Pancreas (tissue), 10 donors: ENCODE measurements at regions not wholly inside any gene's neighbourhood (a gene's known extent, or its start where the extent isn't known, plus 50 kb on each side); places are given as distances from the start of the nearest gene placed in this dataset.

Experiments used
- ATAC-seq, 4 donors: fragments of 200-7000 bp; cut with Tn5 transposase; one replicate each; pipeline versions ENCODE4 v1.8.0 to v1.9.1; 2020; ENCODE audit warnings: mild to moderate bottlenecking in 4 of 4, moderate library complexity in 4 of 4
- DNase-seq, 6 donors: peaks; one replicate each; pipeline ENCODE4 v3.0.0-alpha.2; 2020
- FAIRE-seq: peaks from 2 replicates; lab custom pipeline; 2012; peaks lifted over from hg19 to GRCh38; lab: Jason Lieb, UNC
- H3K27ac ChIP-seq, 4 donors: fragments of 200-600 bp; sonication (generic); 1 replicate in 3 of 4; 2 replicates in 1 of 4; pipeline versions ENCODE4 v1.5.0 to v1.8.0; 2020
- H3K27me3 ChIP-seq, 4 donors: fragments of 200-600 bp; one replicate each; pipeline ENCODE4 v1.8.0; 2021
- H3K36me3 ChIP-seq, 3 donors: fragments of 200-600 bp; sonication (generic) in 1 of 3; one replicate each; pipeline versions ENCODE4 v1.5.0 to v1.8.0; 2020 to 2021
- H3K4me1 ChIP-seq, 3 donors: fragments of 200-600 bp; one replicate each; pipeline ENCODE4 v1.8.0; 2021
- H3K4me3 ChIP-seq, 4 donors: fragments of 200-600 bp; sonication (generic) in 2 of 4; one replicate each; pipeline versions ENCODE4 v1.5.0 to v1.8.0; 2020 to 2021
- H3K9me3 ChIP-seq, 4 donors: fragments of 200-600 bp; one replicate each; pipeline ENCODE4 v1.8.0; 2021
- WGBS, 2 donors: extraction: QIAGEN DNeasy Blood & Tissue Kit; methylation state at CpG; one replicate each; pipeline ENCODE4 v1.1.7; 2013; 5-methylcytosine and 5-hydroxymethylcytosine counted together
- intact Hi-C, 3 donors: fragments of 100-400 bp; cut with DNase I; formaldehyde crosslinking; loops; one replicate each; pipeline versions ENCODE4 v1.11.1 to v1.14.2; 2022
- TF ChIP-seq, protein P1 (sequence below), 4 donors: fragments of 200-600 bp; sonication (generic) in 3 of 4; IDR thresholded peaks; one replicate each; pipeline versions ENCODE4 v1.5.0 to v1.8.0; 2021; ENCODE audit warnings: antibody characterized with exemption in 4 of 4
- donor health status: healthy with polysubstance abuse.
- donor health status: DM: no; HTN: no; CAD: no; lungs with moderate emphysema.
- donor health status: DM: no; HTN: no; CAD: no.
- donor health status: control.
- donor health status: control.
- donor health status: Bipolar disorder and iron deficiency.
- donor health status: DM: yes; HTN: yes; CAD: no.
- donor health status: DM: no; HTN: no; CAD: no.
- donor health status: DM: no; HTN: no; CAD: no.
- donor health status: DM: yes; HTN: yes; CAD: no.

DNA sequence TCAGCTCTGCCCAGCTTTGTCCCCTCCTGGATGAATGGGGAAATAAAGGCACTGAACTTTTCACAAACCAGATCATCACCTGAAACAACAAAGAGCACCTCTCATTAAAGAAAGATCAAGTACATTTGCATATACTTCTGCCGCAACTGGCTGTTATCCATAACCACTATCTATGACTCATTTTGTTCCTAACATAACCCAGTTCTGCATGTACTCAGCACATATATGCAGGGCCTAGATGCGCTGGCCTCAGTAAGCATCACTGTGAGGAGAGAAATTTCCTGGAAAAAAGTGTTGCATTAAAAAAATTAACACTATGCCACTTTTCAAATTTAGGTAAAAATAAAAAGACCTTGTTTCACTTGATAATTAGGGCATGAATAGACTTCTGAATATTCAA lies 1718.4 kb downstream of the TP53TG3F start:
- ATAC-seq (no peak), DNase-seq (no peak), FAIRE-seq (no peak)
- no peaks in the 10 kb centered on the region for H3K4me1 ChIP-seq
- H3K36me3 ChIP-seq = no peaks in the 10 kb centered on the region
- TF ChIP-seq, protein P1, sequence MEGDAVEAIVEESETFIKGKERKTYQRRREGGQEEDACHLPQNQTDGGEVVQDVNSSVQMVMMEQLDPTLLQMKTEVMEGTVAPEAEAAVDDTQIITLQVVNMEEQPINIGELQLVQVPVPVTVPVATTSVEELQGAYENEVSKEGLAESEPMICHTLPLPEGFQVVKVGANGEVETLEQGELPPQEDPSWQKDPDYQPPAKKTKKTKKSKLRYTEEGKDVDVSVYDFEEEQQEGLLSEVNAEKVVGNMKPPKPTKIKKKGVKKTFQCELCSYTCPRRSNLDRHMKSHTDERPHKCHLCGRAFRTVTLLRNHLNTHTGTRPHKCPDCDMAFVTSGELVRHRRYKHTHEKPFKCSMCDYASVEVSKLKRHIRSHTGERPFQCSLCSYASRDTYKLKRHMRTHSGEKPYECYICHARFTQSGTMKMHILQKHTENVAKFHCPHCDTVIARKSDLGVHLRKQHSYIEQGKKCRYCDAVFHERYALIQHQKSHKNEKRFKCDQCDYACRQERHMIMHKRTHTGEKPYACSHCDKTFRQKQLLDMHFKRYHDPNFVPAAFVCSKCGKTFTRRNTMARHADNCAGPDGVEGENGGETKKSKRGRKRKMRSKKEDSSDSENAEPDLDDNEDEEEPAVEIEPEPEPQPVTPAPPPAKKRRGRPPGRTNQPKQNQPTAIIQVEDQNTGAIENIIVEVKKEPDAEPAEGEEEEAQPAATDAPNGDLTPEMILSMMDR (IDR thresholded peaks at IDR 0.05) = no peak
- H3K9me3 ChIP-seq = no peaks in the 10 kb centered on the region
- WGBS, 2 donors = 55 to 63% methylated on average over 2 of the region's 2 CpGs
- no peak overlapping the region for H3K4me3 ChIP-seq
- no peaks in the 10 kb centered on the region for H3K27me3 ChIP-seq
- H3K27ac ChIP-seq = no peak overlapping the region
- intact Hi-C loops = no loop called here

DNA sequence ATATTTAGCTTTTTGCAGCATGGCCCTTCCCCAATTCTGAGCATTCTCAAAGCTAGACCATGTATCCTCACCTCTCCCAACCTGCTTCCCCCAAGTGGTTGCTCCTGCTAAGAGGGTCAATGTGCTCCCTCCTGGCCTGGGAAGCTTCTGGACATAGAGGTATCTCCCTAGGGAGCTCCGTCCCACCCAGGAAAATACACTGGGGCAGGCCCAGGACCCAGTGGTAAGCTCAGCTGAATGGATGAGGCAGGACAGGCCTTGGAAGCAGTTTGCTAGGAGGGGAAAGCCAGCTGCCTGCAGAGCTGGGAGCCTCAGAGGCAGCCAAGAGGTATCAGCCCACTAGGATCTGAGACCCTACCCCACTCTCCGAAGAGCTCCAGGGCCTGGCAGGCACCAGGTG lies 1721.6 kb downstream of the TP53TG3F start:
- Histone ChIP-seq H3K4me1 (no peaks in the 10 kb centered on the region), H3K36me3 (no peaks in the 10 kb centered on the region), H3K4me3 (no peak overlapping the region), H3K9me3 (no peaks in the 10 kb centered on the region), H3K27me3 (no peaks in the 10 kb centered on the region), H3K27ac (no peak overlapping the region)
- TF ChIP-seq, protein P1 (IDR thresholded peaks at IDR 0.05) = no peak
- ATAC-seq (no peak), FAIRE-seq (no peak), DNase-seq (no peak)
- intact Hi-C loops = no loop called here
- WGBS, 2 donors = 30 to 47% methylated on average over 2 of the region's 2 CpGs

DNA sequence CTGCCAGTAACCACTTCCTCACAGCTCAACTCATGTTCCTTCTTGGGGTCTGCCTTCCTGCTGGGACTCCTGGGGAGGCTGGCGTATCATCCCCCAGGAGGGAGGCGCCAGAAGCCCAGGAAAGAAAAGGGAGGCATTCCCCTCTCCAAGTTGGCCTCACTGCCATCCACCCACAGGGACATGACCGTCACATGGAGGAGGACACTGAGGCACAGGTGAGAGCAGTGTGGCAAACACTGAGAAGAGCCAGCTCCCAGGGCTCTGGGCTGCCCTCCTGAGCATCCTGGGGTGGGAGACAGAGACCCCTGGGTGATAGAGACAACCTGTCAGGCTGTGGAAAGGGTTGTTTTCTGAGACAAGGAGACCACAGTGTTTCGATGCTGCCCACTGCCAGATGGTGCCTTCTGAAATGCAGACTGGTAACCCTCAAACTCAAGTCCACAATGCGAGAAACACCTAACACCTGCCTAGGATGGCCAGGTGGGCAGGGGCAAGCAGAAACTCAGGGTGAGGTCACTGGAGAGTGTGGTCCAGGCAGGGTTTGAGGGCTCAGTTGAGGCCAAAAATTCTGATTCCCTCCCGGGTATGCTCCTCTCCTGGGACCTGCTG lies 1722.1 kb downstream of the TP53TG3F start:
- Histone ChIP-seq H3K9me3 (no peaks in the 10 kb centered on the region), H3K27ac (no peak overlapping the region), H3K4me1 (no peaks in the 10 kb centered on the region), H3K36me3 (no peaks in the 10 kb centered on the region), H3K27me3 (no peaks in the 10 kb centered on the region), H3K4me3 (no peak overlapping the region)
- intact Hi-C loops = no loop called here
- no peak for DNase-seq
- WGBS, 2 donors = 39 to 67% methylated on average over 5 to 6 of the region's 6 CpGs
- no peak for ATAC-seq
- no peak for FAIRE-seq
- TF ChIP-seq, protein P1 (IDR thresholded peaks at IDR 0.05) = no peak

DNA sequence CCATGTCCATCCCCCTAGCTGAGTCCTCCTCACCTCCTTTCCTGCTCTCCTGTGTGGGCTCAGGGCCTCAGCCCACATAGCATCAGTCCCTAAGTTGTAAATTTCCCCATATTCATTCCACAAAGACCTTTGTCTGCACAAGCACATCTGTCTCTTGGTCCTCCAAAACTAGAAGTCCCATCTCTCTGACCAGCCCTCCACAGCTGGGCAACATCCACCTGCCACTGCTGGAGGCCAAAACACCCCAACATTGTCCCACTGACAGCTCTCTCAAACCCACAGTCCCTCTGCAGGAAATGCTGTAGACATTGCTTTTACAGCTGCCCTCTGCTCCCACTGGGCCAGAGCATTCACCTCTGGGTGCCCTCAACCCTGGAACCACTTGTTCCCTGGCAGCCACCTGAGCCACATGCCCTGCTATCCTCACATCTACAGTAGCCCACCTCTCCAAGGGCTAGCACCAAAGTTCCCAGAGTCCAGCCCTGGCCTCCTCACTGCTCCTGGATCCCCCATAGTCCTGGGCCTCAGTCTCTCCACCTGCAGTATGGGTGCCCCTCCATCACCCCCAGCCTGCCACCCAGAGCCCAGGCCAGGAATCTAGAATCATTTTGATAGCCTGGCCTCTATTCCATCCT lies 1722.7 kb downstream of the TP53TG3F start:
- H3K36me3 ChIP-seq = no peaks in the 10 kb centered on the region
- DNase-seq = peak in 1 of 6 donors; percentile 26
- TF ChIP-seq, protein P1 (IDR thresholded peaks at IDR 0.05) = no peak
- FAIRE-seq = no peak
- H3K27me3 ChIP-seq = no peaks in the 10 kb centered on the region
- H3K27ac ChIP-seq = no peak overlapping the region
- H3K4me1 ChIP-seq = no peaks in the 10 kb centered on the region
- ATAC-seq = no peak
- H3K4me3 ChIP-seq = no peak overlapping the region
- H3K9me3 ChIP-seq = no peaks in the 10 kb centered on the region
- intact Hi-C loops = no loop called here

DNA sequence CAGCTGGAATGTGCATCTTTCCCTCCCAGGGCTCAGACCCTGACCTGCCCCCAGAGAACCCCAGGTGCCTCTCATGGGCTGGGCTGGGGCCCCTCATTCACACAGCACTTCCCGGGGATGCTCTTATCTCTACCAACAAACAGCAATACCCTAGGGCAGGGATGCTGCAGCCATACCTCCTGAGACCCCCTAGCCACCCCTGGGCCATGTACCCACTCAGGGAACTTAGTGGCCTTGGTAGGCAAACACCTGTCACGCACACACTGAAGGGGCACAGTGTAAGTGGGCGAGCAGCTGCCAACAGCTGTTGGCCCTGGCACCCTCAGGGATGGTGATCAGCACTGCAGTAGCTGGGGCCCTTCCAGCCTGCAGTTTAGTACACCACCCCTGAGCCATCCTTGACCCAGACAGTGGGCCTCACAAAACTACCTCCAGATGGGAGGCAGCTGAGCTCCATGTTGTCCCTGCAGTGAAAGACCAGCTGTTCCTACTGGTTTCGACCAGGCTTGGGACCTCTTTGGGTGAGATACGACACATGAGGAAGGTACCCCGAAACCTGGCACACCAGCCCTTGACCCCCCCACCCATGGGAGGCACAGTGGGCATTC lies 1723.6 kb downstream of the TP53TG3F start:
- intact Hi-C loops = no loop called here
- FAIRE-seq (no peak), DNase-seq (peak in 1 of 6 donors; percentile 29), ATAC-seq (no peak)
- TF ChIP-seq, protein P1 (IDR thresholded peaks at IDR 0.05) = no peak
- WGBS, 2 donors = 46 to 63% methylated on average over 6 of the region's 6 CpGs
- H3K9me3 ChIP-seq = no peaks in the 10 kb centered on the region
- no peaks in the 10 kb centered on the region for H3K36me3 ChIP-seq
- H3K27ac ChIP-seq = no peak overlapping the region
- no peak overlapping the region for H3K4me3 ChIP-seq
- H3K4me1 ChIP-seq = no peaks in the 10 kb centered on the region
- H3K27me3 ChIP-seq = no peaks in the 10 kb centered on the region
